Mesenchymal stem cell (in vitro differentiated cells and primary cell): ENCODE measurements at regions not wholly inside any gene's neighbourhood (a gene's known extent, or its start where the extent isn't known, plus 50 kb on each side); places are given as distances from the start of the nearest gene placed in this dataset.

Experiments used
- DNase-seq: peaks from one replicate; pipeline ENCODE4 v3.0.0-alpha.2; 2013
- H2AFZ ChIP-seq: one replicate; pipeline ENCODE4 v1.6.1; 2013; ENCODE audit warnings: low read depth, mild to moderate bottlenecking, control low read depth, inconsistent platforms, low read length, moderate library complexity
- H2AK5ac ChIP-seq: 2 replicates; pipeline ENCODE4 v1.6.1; 2013; ENCODE audit warnings: low read length, moderate library complexity, mild to moderate bottlenecking, inconsistent platforms; ENCODE audit not compliant: severe bottlenecking
- H2BK120ac ChIP-seq: one replicate; pipeline ENCODE4 v1.6.1; 2013; ENCODE audit warnings: low read depth, mild to moderate bottlenecking, inconsistent platforms, low read length, moderate library complexity
- H2BK12ac ChIP-seq, 2 experiments: one replicate each; pipeline ENCODE4 v1.6.1; 2013; ENCODE audit warnings: inconsistent platforms in 2 of 2, low read length in 2 of 2, mild to moderate bottlenecking in 2 of 2, moderate library complexity in 2 of 2, control low read depth in 1 of 2
- H2BK15ac ChIP-seq: one replicate; pipeline ENCODE4 v1.6.1; 2013; ENCODE audit warnings: mild to moderate bottlenecking, low read depth, inconsistent platforms; ENCODE audit not compliant: poor library complexity, severe bottlenecking
- H2BK5ac ChIP-seq: 2 replicates; pipeline ENCODE4 v1.6.1; 2013; ENCODE audit warnings: low read depth, mild to moderate bottlenecking, low read length, control low read depth, inconsistent platforms; ENCODE audit not compliant: poor library complexity, severe bottlenecking
- H3K14ac ChIP-seq, 2 experiments: one replicate each; pipeline ENCODE4 v1.6.1; 2013; ENCODE audit warnings: inconsistent platforms in 2 of 2, low read length in 2 of 2, control low read depth in 1 of 2, mild to moderate bottlenecking in 1 of 2, moderate library complexity in 1 of 2
- H3K18ac ChIP-seq, 2 experiments: one replicate each; pipeline ENCODE4 v1.6.1; 2013; ENCODE audit warnings: inconsistent platforms in 2 of 2, low read length in 2 of 2, control low read depth in 1 of 2, low read depth in 1 of 2, mild to moderate bottlenecking in 1 of 2
- H3K23ac ChIP-seq, 2 experiments: one replicate each; pipeline ENCODE4 v1.6.1; 2013; ENCODE audit warnings: inconsistent platforms in 2 of 2, low read length in 2 of 2, mild to moderate bottlenecking in 2 of 2, moderate library complexity in 2 of 2, control low read depth in 1 of 2
- H3K27ac ChIP-seq: 2 replicates; pipeline ENCODE4 v1.5.1; 2013; ENCODE audit warnings: mild to moderate bottlenecking, moderate library complexity, low read length, control low read depth, inconsistent platforms; ENCODE audit not compliant: poor library complexity, severe bottlenecking
- H3K27me3 ChIP-seq, 2 experiments: 2 replicates each; pipeline versions ENCODE4 v1.6.1 to v1.7.0; 2013; ENCODE audit warnings: low read length in 2 of 2, mild to moderate bottlenecking in 2 of 2, moderate library complexity in 2 of 2, control low read depth in 1 of 2, inconsistent platforms in 1 of 2; ENCODE audit not compliant: control insufficient read depth in 1 of 2, insufficient read depth in 1 of 2
- H3K36me3 ChIP-seq, 2 experiments: 2 replicates each; pipeline versions ENCODE4 v1.6.1 to v1.7.0; 2013; ENCODE audit warnings: low read length in 2 of 2, control low read depth in 1 of 2, inconsistent platforms in 1 of 2, low read depth in 1 of 2, mild to moderate bottlenecking in 1 of 2; ENCODE audit not compliant: insufficient read depth in 2 of 2, control insufficient read depth in 1 of 2
- H3K4ac ChIP-seq, 2 experiments: one replicate each; pipeline ENCODE4 v1.6.1; 2013; ENCODE audit warnings: inconsistent platforms in 2 of 2, low read length in 2 of 2, mild to moderate bottlenecking in 2 of 2, moderate library complexity in 2 of 2, control low read depth in 1 of 2, low read depth in 1 of 2
- H3K4me1 ChIP-seq: 2 replicates; pipeline ENCODE4 v1.6.1; 2013; ENCODE audit warnings: low read depth, low read length, control low read depth; ENCODE audit not compliant: control insufficient read depth, insufficient read depth
- H3K4me2 ChIP-seq: 2 replicates; pipeline ENCODE4 v1.6.1; 2013; ENCODE audit warnings: low read length, mild to moderate bottlenecking, inconsistent platforms; ENCODE audit not compliant: poor library complexity, severe bottlenecking
- H3K4me3 ChIP-seq, 2 experiments: 2 replicates each; pipeline versions ENCODE4 v1.5.1 to v1.7.0; 2013; ENCODE audit warnings: low read length in 2 of 2, mild to moderate bottlenecking in 2 of 2, control low read depth in 1 of 2, low read depth in 1 of 2; ENCODE audit not compliant: insufficient read depth in 1 of 2
- H3K79me1 ChIP-seq: replicated peaks from 2 replicates; pipeline ENCODE4 v1.6.1; 2013; ENCODE audit warnings: mild to moderate bottlenecking, control low read depth, low read length, inconsistent platforms; ENCODE audit not compliant: poor library complexity, severe bottlenecking
- H3K9ac ChIP-seq: 2 replicates; pipeline ENCODE4 v1.7.0; 2013; ENCODE audit warnings: mild to moderate bottlenecking, low read length, moderate library complexity
- H3K9me3 ChIP-seq: 2 replicates; pipeline ENCODE4 v1.7.0; 2013; ENCODE audit warnings: mild to moderate bottlenecking, low read length; ENCODE audit not compliant: control insufficient read depth
- H4K8ac ChIP-seq: one replicate; pipeline ENCODE4 v1.6.1; 2013; ENCODE audit warnings: inconsistent platforms, mild to moderate bottlenecking, low read length, moderate library complexity
- H4K91ac ChIP-seq: one replicate; pipeline ENCODE4 v1.6.1; 2013; ENCODE audit warnings: mild to moderate bottlenecking, low read length, inconsistent platforms
- WGBS: methylation state at CpG from one replicate; pipeline ENCODE4 v1.1.7; 2013; ENCODE audit warnings: mixed read lengths; 5-methylcytosine and 5-hydroxymethylcytosine counted together

- Histone ChIP-seq H3K27me3 (no peaks in the 10 kb centered on the region), H3K9me3 (no peaks in the 10 kb centered on the region), H2BK5ac (no peak overlapping the region), H3K4me3 (no peak overlapping the region), H4K91ac (peak overlapping the region; percentile 86), H3K27ac (no peak overlapping the region), H3K23ac (no peak overlapping the region), H3K9ac (no peak overlapping the region), H2AK5ac (no peak overlapping the region), H4K8ac (peak overlapping the region; percentile 88), H2AFZ (no peak overlapping the region), H3K4me1 (peaks cover 2% of the 10 kb centered on the region), H3K4me2 (no peak overlapping the region), H3K14ac (peak overlapping the region in 1 of 2 experiments; percentile 23), H2BK120ac (peak overlapping the region; percentile 85), H2BK15ac (no peak overlapping the region), H2BK12ac (peak overlapping the region; percentile 89 to 94), H3K4ac (peak overlapping the region; percentile 19), H3K79me1 (no peaks in the 10 kb centered on the region), H3K36me3 (no peaks in the 10 kb centered on the region), H3K18ac (peak overlapping the region; percentile 49 to 91)
- 30% methylated on average over 1 of the region's 1 CpG for WGBS
- peak; percentile 92 for DNase-seq
Observed at GRCh38 chr1:172948457-172948856, 102.3 kb downstream of the TNFSF18 start.

GRCh38 chr1:172949096-172949495 is 101.6 kb downstream of the TNFSF18 start:
- Histone ChIP-seq H2BK12ac (peak overlapping the region in 1 of 2 experiments; percentile 96), H3K4ac (peak overlapping the region; percentile 83 to 86), H2BK120ac (peak overlapping the region; percentile 85), H3K36me3 (no peaks in the 10 kb centered on the region), H2AK5ac (peak overlapping the region; percentile 65), H3K4me2 (no peak overlapping the region), H3K14ac (no peak overlapping the region), H4K8ac (peak overlapping the region; percentile 66), H3K27me3 (no peaks in the 10 kb centered on the region), H2BK5ac (no peak overlapping the region), H2AFZ (no peak overlapping the region), H3K4me1 (peaks cover 2% of the 10 kb centered on the region), H3K4me3 (no peak overlapping the region), H3K27ac (no peak overlapping the region), H3K79me1 (no peaks in the 10 kb centered on the region), H2BK15ac (no peak overlapping the region), H3K18ac (peak overlapping the region; percentile 49 to 67), H4K91ac (peak overlapping the region; percentile 77), H3K9ac (no peak overlapping the region), H3K9me3 (no peaks in the 10 kb centered on the region), H3K23ac (no peak overlapping the region)
- WGBS: 76% methylated on average over 2 of the region's 4 CpGs
- DNase-seq: no peak

GRCh38 chr1:172950528-172950927 is 100.2 kb downstream of the TNFSF18 start:
- no peak for DNase-seq
- WGBS: no CpG with 5 or more reads among the region's 2 CpGs
- H3K4me1 ChIP-seq: peaks cover 2% of the 10 kb centered on the region
- no peak overlapping the region for H2BK15ac ChIP-seq
- H3K27ac ChIP-seq: no peak overlapping the region
- no peak overlapping the region for H3K4me2 ChIP-seq
- no peaks in the 10 kb centered on the region for H3K79me1 ChIP-seq
- H4K8ac ChIP-seq: no peak overlapping the region
- H2AFZ ChIP-seq: no peak overlapping the region
- H3K9ac ChIP-seq: no peak overlapping the region
- H2BK5ac ChIP-seq: no peak overlapping the region
- H2BK12ac ChIP-seq: no peak overlapping the region
- H3K36me3 ChIP-seq: no peaks in the 10 kb centered on the region
- no peak overlapping the region for H3K23ac ChIP-seq
- H2BK120ac ChIP-seq: no peak overlapping the region
- H2AK5ac ChIP-seq: no peak overlapping the region
- H4K91ac ChIP-seq: no peak overlapping the region
- no peak overlapping the region for H3K14ac ChIP-seq
- H3K18ac ChIP-seq: no peak overlapping the region
- H3K27me3 ChIP-seq: no peaks in the 10 kb centered on the region
- no peaks in the 10 kb centered on the region for H3K9me3 ChIP-seq
- H3K4ac ChIP-seq: no peak overlapping the region
- H3K4me3 ChIP-seq: no peak overlapping the region

GRCh38 chr1:172951730-172952365 is 98.9 kb downstream of the TNFSF18 start:
- Histone ChIP-seq H3K36me3 (no peaks in the 10 kb centered on the region), H3K9me3 (no peaks in the 10 kb centered on the region), H2BK15ac (no peak overlapping the region), H3K27me3 (no peaks in the 10 kb centered on the region), H3K4me3 (no peak overlapping the region), H3K18ac (peak overlapping the region; percentile 84 to 94), H2AFZ (no peak overlapping the region), H2AK5ac (no peak overlapping the region), H2BK5ac (no peak overlapping the region), H4K91ac (no peak overlapping the region), H3K27ac (no peak overlapping the region), H3K4me2 (no peak overlapping the region), H3K9ac (no peak overlapping the region), H3K4ac (peak overlapping the region in 1 of 2 experiments; percentile 98), H2BK12ac (peak overlapping the region in 1 of 2 experiments; percentile 71), H2BK120ac (peak overlapping the region; percentile 86), H3K14ac (no peak overlapping the region), H3K79me1 (no peaks in the 10 kb centered on the region), H3K4me1 (peaks cover 2% of the 10 kb centered on the region), H3K23ac (no peak overlapping the region), H4K8ac (no peak overlapping the region)
- 48% methylated on average over 2 of the region's 3 CpGs for WGBS
- peak; percentile 85 for DNase-seq
